Mammary epithelial cell (primary cell): ENCODE measurements at regions not wholly inside any gene's neighbourhood (a gene's known extent, or its start where the extent isn't known, plus 50 kb on each side); places are given as distances from the start of the nearest gene placed in this dataset.

ENCODE experiments used
- CTCF ChIP-seq, 2 donors: IDR thresholded peaks in 1 of 2; conservative IDR thresholded peaks in 1 of 2; 2 replicates each; pipeline ENCODE4 v1.5.1; 2011 to 2012; ENCODE audit warnings: inconsistent platforms in 2 of 2, low read length in 2 of 2, mild to moderate bottlenecking in 2 of 2, control low read depth in 1 of 2, low read depth in 1 of 2; ENCODE audit not compliant: insufficient read depth in 1 of 2; ENCODE audit errors: extremely low read depth in 1 of 2
- EZH2 ChIP-seq: IDR thresholded peaks from 2 replicates; pipeline ENCODE4 v1.6.1; 2012; ENCODE audit warnings: low read length, inconsistent platforms, borderline replicate concordance

DNA sequence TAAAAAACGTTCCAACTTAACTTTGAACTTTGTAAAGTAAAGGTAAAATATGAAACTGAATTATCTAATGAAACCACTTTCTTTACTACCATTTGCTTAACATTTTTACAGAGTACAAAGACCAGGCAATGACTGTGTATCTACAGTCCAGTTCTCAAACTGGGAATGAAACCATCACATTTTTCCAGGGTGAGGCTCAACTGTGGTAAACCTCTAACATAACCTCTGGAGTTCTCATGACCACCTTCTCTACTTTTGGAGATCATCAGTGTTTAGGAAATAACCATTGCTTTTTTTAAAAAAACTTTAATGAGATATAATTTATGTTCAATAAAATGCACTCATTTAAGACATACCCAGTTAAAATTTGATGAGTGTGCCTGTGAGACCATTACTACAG, 223.5 kb downstream of the RNF152 start:
- TF ChIP-seq EZH2 (no peak), CTCF (conservative IDR thresholded peaks at IDR 0.05 in 1 of 2, IDR thresholded peaks at IDR 0.05 in 1 of 2; ENCODE audit: extremely low read depth in 1 of 2, insufficient read depth in 1 of 2, low read depth in 1 of 2, low read length in 2 of 2) (no peak)
